B cell (primary cell): ENCODE measurements at regions not wholly inside any gene's neighbourhood (a gene's known extent, or its start where the extent isn't known, plus 50 kb on each side); places are given as distances from the start of the nearest gene placed in this dataset.

Source experiments
- ATAC-seq: fragments of 200-7000 bp; cut with Tn5 transposase; one replicate; pipeline ENCODE4 v1.10.0; 2021; ENCODE audit warnings: low read depth, mild to moderate bottlenecking, moderate number of reproducible peaks, moderate library complexity
- CTCF ChIA-PET: fragments of 350-600 bp; sonication (Branson Sonifier 250); formaldehyde crosslinking; loops from one replicate; lab custom pipeline; 2021; ENCODE audit warnings: antibody characterized with exemption, inconsistent platforms; lab: Charles Lee
- POLR2A ChIA-PET: fragments of 350-600 bp; sonication (Branson Sonifier 250); formaldehyde crosslinking; loops from one replicate; lab custom pipeline; 2021; ENCODE audit warnings: antibody characterized with exemption; lab: Charles Lee
- DNase-seq: peaks from one replicate; pipeline ENCODE4 v3.0.0; 2013
- H2AFZ ChIP-seq: 2 replicates; pipeline ENCODE4 v1.6.1; 2012; ENCODE audit warnings: mild to moderate bottlenecking, low read depth, low read length; ENCODE audit not compliant: insufficient read depth, poor library complexity, severe bottlenecking
- H3K27ac ChIP-seq, 2 donors: 1 replicate in 1 of 2; 2 replicates in 1 of 2; pipeline ENCODE4 v1.5.1; 2012 to 2013; ENCODE audit warnings: low read length in 2 of 2, mild to moderate bottlenecking in 2 of 2, moderate library complexity in 1 of 2
- H3K27me3 ChIP-seq, 4 experiments: fragments of 200-600 bp in 1 of 4; sonication (generic) in 1 of 4; replicated peaks in 1 of 4; 1 replicate in 2 of 4; 2 replicates in 2 of 4; pipeline versions ENCODE4 v1.6.1 to v1.7.0; 2013 to 2016; ENCODE audit warnings: low read length in 3 of 4, mild to moderate bottlenecking in 2 of 4, mixed read lengths in 1 of 4, moderate library complexity in 1 of 4; ENCODE audit not compliant: insufficient read depth in 4 of 4, control insufficient read depth in 3 of 4; ENCODE audit errors: control extremely low read depth in 1 of 4
- H3K36me3 ChIP-seq, 2 experiments: replicated peaks in 1 of 2; 1 replicate in 1 of 2; 2 replicates in 1 of 2; pipeline versions ENCODE4 v1.6.1 to v1.7.1; 2013; ENCODE audit warnings: low read length in 1 of 2; ENCODE audit not compliant: insufficient read depth in 2 of 2, control insufficient read depth in 1 of 2; ENCODE audit errors: control extremely low read depth in 1 of 2, extremely low read depth in 1 of 2
- H3K4me1 ChIP-seq, 2 donors: fragments of 200-600 bp in 1 of 2; sonication (generic) in 1 of 2; 1 replicate in 1 of 2; 2 replicates in 1 of 2; pipeline versions ENCODE4 v1.5.1 to v1.6.1; 2013 to 2017; ENCODE audit warnings: low read length in 2 of 2; ENCODE audit not compliant: control insufficient read depth in 2 of 2, insufficient read depth in 2 of 2
- H3K4me2 ChIP-seq: replicated peaks from 2 replicates; pipeline ENCODE3; 2012; ENCODE audit warnings: mild to moderate bottlenecking, low read depth, low read length; ENCODE audit not compliant: poor library complexity, severe bottlenecking
- H3K4me3 ChIP-seq, 5 experiments: fragments of 200-600 bp in 1 of 5; sonication (generic) in 1 of 5; 1 replicate in 3 of 5; 2 replicates in 2 of 5; pipeline versions ENCODE4 v1.5.1 to v1.7.0; 2011 to 2016; ENCODE audit warnings: low read length in 4 of 5, mild to moderate bottlenecking in 4 of 5, low read depth in 2 of 5, control low read depth in 1 of 5, moderate library complexity in 1 of 5; ENCODE audit not compliant: insufficient read depth in 1 of 5; ENCODE audit errors: control extremely low read depth in 1 of 5, extremely low read depth in 1 of 5
- H3K79me2 ChIP-seq: fragments of 200-600 bp; sonication (generic); one replicate; pipeline ENCODE4 v1.6.0; 2016; ENCODE audit warnings: low read length; ENCODE audit not compliant: control insufficient read depth, insufficient read depth
- H3K9ac ChIP-seq: fragments of 200-600 bp; sonication (generic); 2 replicates; pipeline ENCODE4 v1.6.1; 2017; ENCODE audit warnings: mild to moderate bottlenecking, low read length, moderate library complexity
- H3K9me3 ChIP-seq, 3 donors: one replicate each; pipeline versions ENCODE4 v1.6.1 to v1.7.1; 2013; ENCODE audit warnings: low read length in 2 of 3; ENCODE audit not compliant: control insufficient read depth in 2 of 3, insufficient read depth in 1 of 3; ENCODE audit errors: control extremely low read depth in 1 of 3
- H4K20me1 ChIP-seq: 2 replicates; pipeline ENCODE4 v1.6.0; 2012; ENCODE audit warnings: mild to moderate bottlenecking, low read length; ENCODE audit not compliant: insufficient read depth, control insufficient read depth, poor library complexity, severe bottlenecking
- H3K27ac Mint-ChIP-seq: one replicate; pipeline ENCODE4 v1.8.0; 2021; ENCODE audit warnings: mixed read lengths
- H3K27me3 Mint-ChIP-seq: one replicate; pipeline ENCODE4 v1.8.0; 2021; ENCODE audit warnings: mixed read lengths
- H3K4me1 Mint-ChIP-seq: one replicate; pipeline ENCODE4 v1.8.0; 2021; ENCODE audit warnings: mixed read lengths
- H3K4me3 Mint-ChIP-seq: one replicate; pipeline ENCODE4 v1.8.0; 2021; ENCODE audit warnings: mixed read lengths
- H3K9me3 Mint-ChIP-seq: one replicate; pipeline ENCODE4 v1.8.0; 2022; ENCODE audit warnings: mixed read lengths; ENCODE audit not compliant: insufficient read depth
- CTCF ChIP-seq: fragments of 200-600 bp; IDR thresholded peaks from one replicate; pipeline ENCODE4 v1.8.0; 2022; ENCODE audit warnings: antibody characterized with exemption, mild to moderate bottlenecking
- EZH2 ChIP-seq: IDR thresholded peaks from 2 replicates; pipeline ENCODE4 v1.6.1; 2012; ENCODE audit warnings: borderline replicate concordance, low read depth, mild to moderate bottlenecking, moderate library complexity, low read length; ENCODE audit not compliant: insufficient read depth, poor library complexity, severe bottlenecking
- WGBS: methylation state at CpG from one replicate; pipeline ENCODE4 v1.1.5; 2013; ENCODE audit warnings: missing lambda C conversion rate; ENCODE audit not compliant: insufficient coverage; 5-methylcytosine and 5-hydroxymethylcytosine counted together
- intact Hi-C: fragments of 100-400 bp; cut with micrococcal nuclease; formaldehyde crosslinking; loops from one replicate; pipeline ENCODE4 v1.10.0; 2022

GRCh38 chr1:10867914-10868598, 71.6 kb upstream of the CASZ1 start:
- Histone ChIP-seq H4K20me1 (no peaks in the 10 kb centered on the region), H3K4me2 (no peak overlapping the region)

More at GRCh38 chr1:10867914-10868598, 71.6 kb upstream of the CASZ1 start:
- TF ChIP-seq EZH2 (no peak), CTCF (no peak)
- WGBS = 79% methylated on average over 16 of the region's 17 CpGs
- no peak overlapping the region for H3K27ac ChIP-seq
- ATAC-seq (no peak), DNase-seq (no peak)
- no peaks in the 10 kb centered on the region for H3K79me2 ChIP-seq
- peak overlapping the region; percentile 59 for H3K4me3 Mint-ChIP-seq
- no peak overlapping the region for H3K4me3 ChIP-seq
- ChIA-PET CTCF (interaction anchor here (5.6 kb wide), 1 partner anchor 373 kb away, joined by 36 read pairs; no protein-coding TSS in a partner anchor), POLR2A (no interaction called here)
- H3K27ac Mint-ChIP-seq = no peak overlapping the region
- peaks cover 64% of the 10 kb centered on the region for H3K27me3 Mint-ChIP-seq
- H3K9me3 Mint-ChIP-seq = no peaks in the 10 kb centered on the region
- H3K27me3 ChIP-seq = peaks cover 0 to 51% (median 17%) of the 10 kb centered on the region in 4 experiments
- no peak overlapping the region for H2AFZ ChIP-seq
- peaks cover 11 to 14% of the 10 kb centered on the region in 2 donors for H3K4me1 ChIP-seq
- H3K4me1 Mint-ChIP-seq = peaks cover 15% of the 10 kb centered on the region
- intact Hi-C loops = loop anchor here (1.0 to 5.0 kb wide), 2 partner anchors 361 to 373 kb away; no protein-coding TSS in a partner anchor
- no peak overlapping the region for H3K9ac ChIP-seq
- H3K9me3 ChIP-seq = peaks cover 0 to 3% (median 0%) of the 10 kb centered on the region in 3 donors
- H3K36me3 ChIP-seq = no peaks in the 10 kb centered on the region
